WTC11 (cell line): ENCODE measurements at regions not wholly inside any gene's neighbourhood (a gene's known extent, or its start where the extent isn't known, plus 50 kb on each side); places are given as distances from the start of the nearest gene placed in this dataset.

ENCODE experiments used
- ATAC-seq: fragments of 200-7000 bp; cut with Tn5 transposase; 2 replicates; pipeline ENCODE4 v1.10.0; 2021; ENCODE audit warnings: mild to moderate bottlenecking, moderate library complexity
- CTCF ChIA-PET: fragments of 300-600 bp; sonication (Branson Sonifier 250); formaldehyde crosslinking; loops from one replicate; lab custom pipeline; 2021; ENCODE audit warnings: antibody characterized with exemption; lab: Charles Lee
- POLR2A ChIA-PET: fragments of 350-600 bp; sonication (Branson Sonifier 250); formaldehyde crosslinking; loops from one replicate; lab custom pipeline; 2021; ENCODE audit warnings: antibody characterized with exemption; lab: Charles Lee
- DNase-seq: peaks from one replicate; pipeline ENCODE4 v3.0.0; 2021; ENCODE audit warnings: low spot score
- H3K27ac Mint-ChIP-seq: 2 replicates; pipeline ENCODE4 v1.8.0; 2021; ENCODE audit warnings: mixed read lengths
- H3K27me3 Mint-ChIP-seq: 2 replicates; pipeline ENCODE4 v1.8.0; 2021; ENCODE audit warnings: low read depth, mild to moderate bottlenecking, moderate library complexity, mixed read lengths
- H3K36me3 Mint-ChIP-seq: 2 replicates; pipeline ENCODE4 v1.8.0; 2021; ENCODE audit warnings: mixed read lengths
- H3K4me1 Mint-ChIP-seq: 2 replicates; pipeline ENCODE4 v1.8.0; 2022; ENCODE audit warnings: mixed read lengths
- H3K4me3 Mint-ChIP-seq: 2 replicates; pipeline ENCODE4 v1.8.0; 2021; ENCODE audit warnings: mild to moderate bottlenecking, moderate library complexity, mixed read lengths
- H3K9me3 Mint-ChIP-seq: 2 replicates; pipeline ENCODE4 v1.8.0; 2021; ENCODE audit warnings: mixed read lengths
- CREM ChIP-seq: sonication (generic); formaldehyde crosslinking; IDR thresholded peaks from 2 replicates; pipeline ENCODE4 v1.8.1; 2022; ENCODE audit warnings: mild to moderate bottlenecking, missing genetic modification reagents, moderate library complexity
- ERG ChIP-seq: fragments of 250-450 bp; sonication (Bioruptor Pico); IDR thresholded peaks from 2 replicates; pipeline ENCODE4 v1.8.0; 2021; ENCODE audit warnings: mild to moderate bottlenecking
- ESRRA ChIP-seq: sonication (generic); formaldehyde crosslinking; IDR thresholded peaks from 2 replicates; pipeline ENCODE4 v1.8.1; 2022; ENCODE audit warnings: mild to moderate bottlenecking, missing genetic modification reagents, borderline replicate concordance
- FOXJ3 ChIP-seq: sonication (generic); formaldehyde crosslinking; IDR thresholded peaks from 2 replicates; pipeline ENCODE4 v1.9.0; 2021; ENCODE audit warnings: missing genetic modification reagents, mild to moderate bottlenecking, borderline replicate concordance
- GRHL2 ChIP-seq: fragments of 250-450 bp; sonication (Bioruptor Pico); IDR thresholded peaks from 2 replicates; pipeline ENCODE4 v1.8.0; 2022; ENCODE audit warnings: mild to moderate bottlenecking, moderate library complexity; ENCODE audit not compliant: insufficient replicate concordance, severe bottlenecking
- GTF2I ChIP-seq: fragments of 250-450 bp; sonication (Bioruptor Pico); conservative IDR thresholded peaks from 2 replicates; pipeline ENCODE4 v1.4.0; 2021; ENCODE audit warnings: mild to moderate bottlenecking
- JAZF1 ChIP-seq: fragments of 250-450 bp; sonication (Bioruptor Pico); IDR thresholded peaks from 2 replicates; pipeline ENCODE4 v1.9.0; 2021; ENCODE audit warnings: moderate library complexity, mild to moderate bottlenecking, inconsistent platforms
- MXD4 ChIP-seq: fragments of 250-450 bp; sonication (Bioruptor Pico); IDR thresholded peaks from 2 replicates; pipeline ENCODE4 v1.8.0; 2021; ENCODE audit warnings: mild to moderate bottlenecking, moderate library complexity, borderline replicate concordance
- NFE2L1 ChIP-seq: sonication (generic); formaldehyde crosslinking; IDR thresholded peaks from 2 replicates; pipeline ENCODE4 v1.8.1; 2023; ENCODE audit warnings: missing genetic modification reagents
- NR1H2 ChIP-seq: sonication (generic); formaldehyde crosslinking; IDR thresholded peaks from 2 replicates; pipeline ENCODE4 v1.9.0; 2021; ENCODE audit warnings: mild to moderate bottlenecking, moderate library complexity, missing genetic modification reagents
- PRRX2 ChIP-seq: fragments of 250-450 bp; sonication (Bioruptor Pico); IDR thresholded peaks from 2 replicates; pipeline ENCODE4 v1.8.0; 2021; ENCODE audit warnings: mild to moderate bottlenecking
- SOX15 ChIP-seq: fragments of 250-450 bp; sonication (Bioruptor Pico); IDR thresholded peaks from 2 replicates; pipeline ENCODE4 v1.9.0; 2021; ENCODE audit warnings: mild to moderate bottlenecking
- SP1 ChIP-seq: sonication (generic); formaldehyde crosslinking; conservative IDR thresholded peaks from 2 replicates; pipeline ENCODE4 v1.8.1; 2022; ENCODE audit warnings: missing genetic modification reagents
- TEAD1 ChIP-seq: sonication (generic); formaldehyde crosslinking; IDR thresholded peaks from 2 replicates; pipeline ENCODE4 v1.8.0; 2022; ENCODE audit warnings: mild to moderate bottlenecking, missing genetic modification reagents
- TEAD4 ChIP-seq: sonication (generic); formaldehyde crosslinking; IDR thresholded peaks from 2 replicates; pipeline ENCODE4 v1.8.0; 2022; ENCODE audit warnings: mild to moderate bottlenecking, missing genetic modification reagents
- ZBTB21 ChIP-seq: sonication (generic); formaldehyde crosslinking; IDR thresholded peaks from 2 replicates; pipeline ENCODE4 v1.8.1; 2023; ENCODE audit warnings: mild to moderate bottlenecking, missing genetic modification reagents, borderline replicate concordance
- ZNF232 ChIP-seq: sonication (generic); formaldehyde crosslinking; IDR thresholded peaks from 2 replicates; pipeline ENCODE4 v1.8.0; 2022; ENCODE audit warnings: mild to moderate bottlenecking, missing genetic modification reagents
- TF ChIP-seq, protein P1 (sequence below): sonication (generic); formaldehyde crosslinking; IDR thresholded peaks from 2 replicates; pipeline ENCODE4 v1.8.1; 2023; ENCODE audit warnings: mild to moderate bottlenecking, missing genetic modification reagents
- TF ChIP-seq, protein P2 (sequence below): sonication (generic); formaldehyde crosslinking; IDR thresholded peaks from 2 replicates; pipeline ENCODE4 v1.8.1; 2022; ENCODE audit warnings: low read depth, missing genetic modification reagents, borderline replicate concordance
- TF ChIP-seq, protein P3 (sequence below): sonication (generic); formaldehyde crosslinking; IDR thresholded peaks from 2 replicates; pipeline ENCODE4 v1.8.1; 2022; ENCODE audit warnings: missing genetic modification reagents, borderline replicate concordance

- ATAC-seq (no peak), DNase-seq (no peak)
- POLR2A ChIA-PET = no interaction called here
- H3K36me3 Mint-ChIP-seq = peaks cover 9% of the 10 kb centered on the region
- H3K27ac Mint-ChIP-seq = no peak overlapping the region
- TF ChIP-seq MXD4 (CRISPR knock-in tag) (no peak), ZNF232 (CRISPR knock-in tag) (no peak), GTF2I (CRISPR knock-in tag) (no peak), JAZF1 (CRISPR knock-in tag) (no peak), CREM (CRISPR knock-in tag) (no peak), NR1H2 (CRISPR knock-in tag) (no peak), ZBTB21 (CRISPR knock-in tag) (no peak), SOX15 (no peak), SP1 (no peak), GRHL2 (CRISPR knock-in tag) (no peak), ESRRA (CRISPR knock-in tag) (no peak), ERG (no peak), PRRX2 (CRISPR knock-in tag) (no peak)
- TF ChIP-seq, protein P1, sequence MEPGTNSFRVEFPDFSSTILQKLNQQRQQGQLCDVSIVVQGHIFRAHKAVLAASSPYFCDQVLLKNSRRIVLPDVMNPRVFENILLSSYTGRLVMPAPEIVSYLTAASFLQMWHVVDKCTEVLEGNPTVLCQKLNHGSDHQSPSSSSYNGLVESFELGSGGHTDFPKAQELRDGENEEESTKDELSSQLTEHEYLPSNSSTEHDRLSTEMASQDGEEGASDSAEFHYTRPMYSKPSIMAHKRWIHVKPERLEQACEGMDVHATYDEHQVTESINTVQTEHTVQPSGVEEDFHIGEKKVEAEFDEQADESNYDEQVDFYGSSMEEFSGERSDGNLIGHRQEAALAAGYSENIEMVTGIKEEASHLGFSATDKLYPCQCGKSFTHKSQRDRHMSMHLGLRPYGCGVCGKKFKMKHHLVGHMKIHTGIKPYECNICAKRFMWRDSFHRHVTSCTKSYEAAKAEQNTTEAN (CRISPR knock-in tag) = no peak
- TF ChIP-seq, protein P2, sequence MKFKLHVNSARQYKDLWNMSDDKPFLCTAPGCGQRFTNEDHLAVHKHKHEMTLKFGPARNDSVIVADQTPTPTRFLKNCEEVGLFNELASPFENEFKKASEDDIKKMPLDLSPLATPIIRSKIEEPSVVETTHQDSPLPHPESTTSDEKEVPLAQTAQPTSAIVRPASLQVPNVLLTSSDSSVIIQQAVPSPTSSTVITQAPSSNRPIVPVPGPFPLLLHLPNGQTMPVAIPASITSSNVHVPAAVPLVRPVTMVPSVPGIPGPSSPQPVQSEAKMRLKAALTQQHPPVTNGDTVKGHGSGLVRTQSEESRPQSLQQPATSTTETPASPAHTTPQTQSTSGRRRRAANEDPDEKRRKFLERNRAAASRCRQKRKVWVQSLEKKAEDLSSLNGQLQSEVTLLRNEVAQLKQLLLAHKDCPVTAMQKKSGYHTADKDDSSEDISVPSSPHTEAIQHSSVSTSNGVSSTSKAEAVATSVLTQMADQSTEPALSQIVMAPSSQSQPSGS = no peak
- TF ChIP-seq, protein P3, sequence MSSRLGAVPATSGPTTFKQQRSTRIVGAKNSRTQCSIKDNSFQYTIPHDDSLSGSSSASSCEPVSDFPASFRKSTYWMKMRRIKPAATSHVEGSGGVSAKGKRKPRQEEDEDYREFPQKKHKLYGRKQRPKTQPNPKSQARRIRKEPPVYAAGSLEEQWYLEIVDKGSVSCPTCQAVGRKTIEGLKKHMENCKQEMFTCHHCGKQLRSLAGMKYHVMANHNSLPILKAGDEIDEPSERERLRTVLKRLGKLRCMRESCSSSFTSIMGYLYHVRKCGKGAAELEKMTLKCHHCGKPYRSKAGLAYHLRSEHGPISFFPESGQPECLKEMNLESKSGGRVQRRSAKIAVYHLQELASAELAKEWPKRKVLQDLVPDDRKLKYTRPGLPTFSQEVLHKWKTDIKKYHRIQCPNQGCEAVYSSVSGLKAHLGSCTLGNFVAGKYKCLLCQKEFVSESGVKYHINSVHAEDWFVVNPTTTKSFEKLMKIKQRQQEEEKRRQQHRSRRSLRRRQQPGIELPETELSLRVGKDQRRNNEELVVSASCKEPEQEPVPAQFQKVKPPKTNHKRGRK (CRISPR knock-in tag) = no peak
- H3K27me3 Mint-ChIP-seq = no peaks in the 10 kb centered on the region
- no peak overlapping the region for H3K4me3 Mint-ChIP-seq
- peaks cover 20% of the 10 kb centered on the region for H3K9me3 Mint-ChIP-seq
- no peaks in the 10 kb centered on the region for H3K4me1 Mint-ChIP-seq
- CTCF ChIA-PET = no interaction called here
These were observed 142.0 kb upstream of the GMDS start for GRCh38 chr6:2387445-2387844.

DNA sequence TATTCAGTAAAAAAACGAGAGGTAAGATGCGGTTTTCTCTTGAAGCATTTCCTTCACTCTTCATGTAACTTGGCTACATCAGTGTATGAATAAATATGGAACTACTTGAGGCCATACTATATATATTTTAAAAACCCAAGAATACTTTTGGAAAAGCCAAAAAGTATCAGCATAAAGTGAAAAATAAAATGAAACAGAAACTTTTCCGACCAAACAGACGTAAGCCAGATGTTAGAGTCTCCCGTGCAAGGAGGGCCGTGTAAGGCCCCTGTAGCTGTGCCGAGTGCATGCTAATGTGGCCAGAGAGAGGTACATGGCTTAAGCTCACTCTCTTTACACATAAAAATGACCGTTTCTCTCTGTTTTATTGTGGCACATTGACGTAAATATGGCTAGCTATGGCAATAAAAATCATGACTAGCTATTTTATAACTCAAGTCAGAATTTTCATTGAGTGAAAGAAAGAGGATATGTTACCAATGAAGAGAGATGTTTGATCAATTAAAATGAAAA is 140.1 kb upstream of the GMDS start:
- ATAC-seq (no peak), DNase-seq (no peak)
- ChIA-PET POLR2A (no interaction called here), CTCF (no interaction called here)
- H3K27ac Mint-ChIP-seq = no peak overlapping the region
- peaks cover 8% of the 10 kb centered on the region for H3K36me3 Mint-ChIP-seq
- H3K4me3 Mint-ChIP-seq = no peak overlapping the region
- H3K4me1 Mint-ChIP-seq = no peaks in the 10 kb centered on the region
- H3K27me3 Mint-ChIP-seq = no peaks in the 10 kb centered on the region
- H3K9me3 Mint-ChIP-seq = peaks cover 14% of the 10 kb centered on the region
- TF ChIP-seq NFE2L1 (CRISPR knock-in tag) (no peak), TEAD4 (CRISPR knock-in tag) (no peak), FOXJ3 (CRISPR knock-in tag) (no peak), TEAD1 (CRISPR knock-in tag) (no peak)
